GM19035 (cell line): ENCODE measurements at regions not wholly inside any gene's neighbourhood (a gene's known extent, or its start where the extent isn't known, plus 50 kb on each side); places are given as distances from the start of the nearest gene placed in this dataset.

Experiments used
- ATAC-seq: cut with Tn5 transposase; IDR thresholded peaks from one replicate; pipeline ENCODE4 v1.9.1; 2021; ENCODE audit not compliant: unreplicated experiment

GRCh38 chr16:86087011-86087895 lies 188.3 kb downstream of the IRF8 start:
- no peak for ATAC-seq

- no peak for ATAC-seq
These were observed 188.9 kb downstream of the IRF8 start for GRCh38 chr16:86087896-86088230.

GRCh38 chr16:86088287-86088686 lies 189.3 kb downstream of the IRF8 start:
- ATAC-seq: no peak

- ATAC-seq: no peak
These were observed 189.9 kb downstream of the IRF8 start for GRCh38 chr16:86088816-86089215.

- ATAC-seq: no peak
These were observed 190.5 kb downstream of the IRF8 start for GRCh38 chr16:86089334-86089900.

- ATAC-seq: no peak
These were observed 191.0 kb downstream of the IRF8 start for GRCh38 chr16:86089991-86090390.

GRCh38 chr16:86090461-86091170 lies 191.7 kb downstream of the IRF8 start:
- ATAC-seq: no peak

GRCh38 chr16:86091976-86092375 lies 193.0 kb downstream of the IRF8 start:
- no peak for ATAC-seq

- no peak for ATAC-seq
These were observed 193.9 kb downstream of the IRF8 start for GRCh38 chr16:86092586-86093480.

- ATAC-seq: no peak
These were observed 195.1 kb downstream of the IRF8 start for GRCh38 chr16:86093801-86094750.

GRCh38 chr16:86095131-86095752 lies 196.3 kb downstream of the IRF8 start:
- no peak for ATAC-seq

GRCh38 chr16:86095906-86096485 lies 197.0 kb downstream of the IRF8 start:
- ATAC-seq: no peak

- no peak for ATAC-seq
These were observed 197.9 kb downstream of the IRF8 start for GRCh38 chr16:86096850-86097249.

- ATAC-seq: no peak
These were observed 200.4 kb downstream of the IRF8 start for GRCh38 chr16:86099326-86099725.

- no peak for ATAC-seq
These were observed 201.5 kb downstream of the IRF8 start for GRCh38 chr16:86100205-86101136.

- ATAC-seq: no peak
These were observed 202.4 kb downstream of the IRF8 start for GRCh38 chr16:86101137-86101896.

- no peak for ATAC-seq
These were observed 202.9 kb downstream of the IRF8 start for GRCh38 chr16:86101897-86102157.

GRCh38 chr16:86103320-86103719 lies 204.4 kb downstream of the IRF8 start:
- ATAC-seq: no peak
